K562 (cell line): ENCODE measurements at regions not wholly inside any gene's neighbourhood (a gene's known extent, or its start where the extent isn't known, plus 50 kb on each side); places are given as distances from the start of the nearest gene placed in this dataset.

Experiments
- ASH1L ChIP-seq: fragments of 450-650 bp; IDR thresholded peaks from 2 replicates; pipeline ENCODE4 v1.6.1; 2018; ENCODE audit warnings: borderline replicate concordance, mild to moderate bottlenecking, low read depth; ENCODE audit not compliant: partially characterized antibody
- ATF7 ChIP-seq: fragments of 450-650 bp; IDR thresholded peaks from 2 replicates; pipeline ENCODE4 v1.7.1; 2014; ENCODE audit warnings: mild to moderate bottlenecking, moderate library complexity
- BRF1 ChIP-seq: IDR thresholded peaks from 3 replicates; pipeline ENCODE4 v1.6.1; 2011; ENCODE audit warnings: borderline replicate concordance, mild to moderate bottlenecking; ENCODE audit not compliant: insufficient read length; ENCODE audit errors: extremely low read depth
- DMBX1 ChIP-seq: fragments of 250-450 bp; sonication (Bioruptor Pico); IDR thresholded peaks from 2 replicates; pipeline ENCODE4 v1.8.0; 2022; ENCODE audit warnings: inconsistent platforms, mild to moderate bottlenecking, moderate library complexity, borderline replicate concordance
- EGR1 ChIP-seq: fragments of 450-650 bp; conservative IDR thresholded peaks from 2 replicates; pipeline ENCODE4 v1.6.1; 2017; ENCODE audit warnings: mild to moderate bottlenecking
- HDAC2 ChIP-seq: fragments of 450-650 bp; IDR thresholded peaks from 2 replicates; pipeline ENCODE4 v1.6.1; 2016; ENCODE audit warnings: mild to moderate bottlenecking
- ILK ChIP-seq: fragments of 450-650 bp; IDR thresholded peaks from 2 replicates; pipeline ENCODE4 v1.6.1; 2016; ENCODE audit warnings: missing genetic modification characterization, low read depth, mild to moderate bottlenecking, missing compliant biosample characterization, moderate library complexity, borderline replicate concordance
- KHSRP ChIP-seq: fragments of 450-650 bp; IDR thresholded peaks from 2 replicates; pipeline ENCODE4 v1.6.1; 2017
- MAZ ChIP-seq, 2 experiments: fragments of 450-650 bp in 1 of 2; sonication (generic) in 1 of 2; formaldehyde crosslinking; IDR thresholded peaks in 1 of 2; conservative IDR thresholded peaks in 1 of 2; 2 replicates each; pipeline versions ENCODE4 v1.4.0 to v1.5.0; 2020; ENCODE audit warnings: mild to moderate bottlenecking in 1 of 2, missing genetic modification reagents in 1 of 2
- NR4A1 ChIP-seq, 2 experiments: fragments of 250-450 bp in 1 of 2; fragments of 450-650 bp in 1 of 2; sonication (Bioruptor Pico) in 1 of 2; IDR thresholded peaks; 2 replicates each; pipeline versions ENCODE4 v1.4.0 to v1.6.1; 2016 to 2020; ENCODE audit warnings: mild to moderate bottlenecking in 2 of 2, missing compliant biosample characterization in 1 of 2, missing genetic modification characterization in 1 of 2, moderate library complexity in 1 of 2
- OTX1 ChIP-seq: fragments of 450-650 bp; formaldehyde crosslinking; IDR thresholded peaks from 2 replicates; pipeline ENCODE4 v1.4.0; 2022; ENCODE audit warnings: mild to moderate bottlenecking
- POLR2G ChIP-seq: fragments of 200-400 bp; formaldehyde crosslinking; IDR thresholded peaks from 2 replicates; pipeline ENCODE4 v1.6.1; 2017; ENCODE audit warnings: low read depth, mild to moderate bottlenecking, antibody characterized with exemption, low read length, moderate library complexity
- PRPF4 ChIP-seq: fragments of 200-400 bp; formaldehyde crosslinking; IDR thresholded peaks from one replicate; pipeline ENCODE4 v1.6.1; 2017; ENCODE audit warnings: low read length, low read depth, mild to moderate bottlenecking; ENCODE audit not compliant: insufficient read depth, poor library complexity, severe bottlenecking
- SNIP1 ChIP-seq: fragments of 450-650 bp; IDR thresholded peaks from 2 replicates; pipeline ENCODE4 v1.7.1; 2017; ENCODE audit warnings: low read depth, mild to moderate bottlenecking
- TCF3 ChIP-seq: sonication (generic); formaldehyde crosslinking; IDR thresholded peaks from 2 replicates; pipeline ENCODE4 v1.4.0; 2020; ENCODE audit warnings: mild to moderate bottlenecking, missing genetic modification reagents
- TEAD2 ChIP-seq: fragments of 450-650 bp; IDR thresholded peaks from 2 replicates; pipeline ENCODE4 v1.6.1; 2016; ENCODE audit warnings: missing genetic modification characterization, control low read depth, missing compliant biosample characterization
- TRIM28 ChIP-seq: fragments of 450-650 bp; IDR thresholded peaks from 2 replicates; pipeline ENCODE4 v1.6.1; 2017
- XRCC3 ChIP-seq: fragments of 450-650 bp; IDR thresholded peaks from 2 replicates; pipeline ENCODE4 v1.6.1; 2017; ENCODE audit warnings: mild to moderate bottlenecking, moderate library complexity
- YY1 ChIP-seq, 3 experiments: IDR thresholded peaks; 2 replicates each; pipeline ENCODE4 v1.6.1; 2011; ENCODE audit warnings: low read length in 2 of 3, mild to moderate bottlenecking in 2 of 3, moderate library complexity in 2 of 3, borderline replicate concordance in 1 of 3, control low read depth in 1 of 3, low read depth in 1 of 3; ENCODE audit not compliant: insufficient read depth in 3 of 3, insufficient replicate concordance in 2 of 3, control insufficient read depth in 1 of 3, insufficient read length in 1 of 3; ENCODE audit errors: extremely low read depth in 1 of 3
- ZNF175 ChIP-seq: fragments of 200-800 bp; sonication (Bioruptor generic); IDR thresholded peaks from 2 replicates; pipeline ENCODE4 v1.6.1; 2016; ENCODE audit warnings: low read depth, mild to moderate bottlenecking, missing genetic modification characterization, missing compliant biosample characterization
- ZNF274 ChIP-seq: IDR thresholded peaks from 2 replicates; pipeline ENCODE4 v1.6.1; 2011; ENCODE audit warnings: low read depth, mild to moderate bottlenecking, low read length, moderate library complexity, borderline replicate concordance
- ZNF282 ChIP-seq: sonication (generic); formaldehyde crosslinking; IDR thresholded peaks from 2 replicates; pipeline ENCODE4 v1.8.1; 2023; ENCODE audit warnings: missing genetic modification reagents
- ZNF324 ChIP-seq: fragments of 250-450 bp; sonication (Bioruptor Pico); IDR thresholded peaks from 2 replicates; pipeline ENCODE4 v1.4.0; 2020; ENCODE audit warnings: mild to moderate bottlenecking
- TF ChIP-seq, protein P1 (sequence below): fragments of 450-650 bp; formaldehyde crosslinking; IDR thresholded peaks from 2 replicates; pipeline ENCODE4 v1.4.0; 2020; ENCODE audit warnings: mild to moderate bottlenecking, moderate library complexity

DNA sequence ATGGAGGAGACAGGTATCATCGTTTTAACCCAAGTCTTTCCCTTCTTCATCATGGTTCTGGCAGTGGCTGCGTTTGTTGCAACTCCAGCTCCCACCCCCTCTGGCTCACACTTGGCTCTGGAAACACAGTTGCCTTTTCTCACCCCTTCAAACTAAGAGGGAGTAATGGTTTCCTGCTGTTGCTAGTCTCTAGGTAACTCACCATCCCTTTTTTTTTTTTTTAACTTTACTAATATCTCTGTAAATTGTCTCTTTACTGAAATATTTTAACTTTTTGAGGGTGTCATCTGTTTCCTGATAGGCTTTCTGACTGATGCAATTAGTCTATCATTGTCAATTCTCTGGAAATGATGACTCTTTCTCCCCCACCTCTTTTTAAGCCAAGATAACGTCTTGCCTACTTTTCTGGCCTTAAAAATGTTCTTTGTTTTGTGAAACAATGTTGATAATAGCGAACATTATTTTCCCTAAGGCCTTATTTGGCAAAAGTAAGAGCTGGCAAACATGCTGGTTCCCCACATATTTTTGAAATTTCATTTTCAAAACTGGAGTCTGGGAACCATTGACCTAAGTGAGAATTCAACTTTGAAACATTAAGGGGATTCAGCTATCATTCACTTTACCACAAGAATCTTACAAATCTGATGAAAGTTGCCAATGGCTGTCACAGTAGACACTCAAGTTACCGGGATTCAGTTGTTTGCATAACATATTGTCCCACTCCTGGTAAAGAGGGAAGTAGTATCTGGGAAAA lies 85.3 kb downstream of the LEPR start (continued):
- TF ChIP-seq XRCC3 (no peak), OTX1 (CRISPR knock-in tag) (no peak), ZNF175 (CRISPR knock-in tag) (peak; percentile 75), HDAC2 (no peak), MAZ (CRISPR knock-in tag; conservative IDR thresholded peaks at IDR 0.05 in 1 of 2, IDR thresholded peaks at IDR 0.05 in 1 of 2) (no peak; a peak in 1 of 4 replicates), ASH1L (no peak), PRPF4 (no peak), TRIM28 (no peak), EGR1 (no peak), NR4A1 (CRISPR knock-in tag; IDR thresholded peaks at IDR 0.05) (no peak), NR4A1 (tag; IDR thresholded peaks at IDR 0.05) (0 out of 2 replicates have a peak, but pooled peaks have one; percentile 12), ZNF274 (no peak), ZNF282 (CRISPR knock-in tag) (no peak), BRF1 (no peak), ILK (no peak), SNIP1 (no peak), ATF7 (no peak), YY1 (IDR thresholded peaks at IDR 0.05; ENCODE audit: borderline replicate concordance in 1 of 3, control insufficient read depth in 1 of 3, extremely low read depth in 1 of 3, insufficient read depth in 3 of 3, insufficient read length in 1 of 3, insufficient replicate concordance in 2 of 3, low read depth in 1 of 3, low read length in 2 of 3) (peak in 1 of 3 experiments; percentile 19), DMBX1 (peak; percentile 82), KHSRP (no peak), TEAD2 (tag) (no peak), POLR2G (no peak), TCF3 (CRISPR knock-in tag) (no peak), ZNF324 (CRISPR knock-in tag) (no peak)
- TF ChIP-seq, protein P1, sequence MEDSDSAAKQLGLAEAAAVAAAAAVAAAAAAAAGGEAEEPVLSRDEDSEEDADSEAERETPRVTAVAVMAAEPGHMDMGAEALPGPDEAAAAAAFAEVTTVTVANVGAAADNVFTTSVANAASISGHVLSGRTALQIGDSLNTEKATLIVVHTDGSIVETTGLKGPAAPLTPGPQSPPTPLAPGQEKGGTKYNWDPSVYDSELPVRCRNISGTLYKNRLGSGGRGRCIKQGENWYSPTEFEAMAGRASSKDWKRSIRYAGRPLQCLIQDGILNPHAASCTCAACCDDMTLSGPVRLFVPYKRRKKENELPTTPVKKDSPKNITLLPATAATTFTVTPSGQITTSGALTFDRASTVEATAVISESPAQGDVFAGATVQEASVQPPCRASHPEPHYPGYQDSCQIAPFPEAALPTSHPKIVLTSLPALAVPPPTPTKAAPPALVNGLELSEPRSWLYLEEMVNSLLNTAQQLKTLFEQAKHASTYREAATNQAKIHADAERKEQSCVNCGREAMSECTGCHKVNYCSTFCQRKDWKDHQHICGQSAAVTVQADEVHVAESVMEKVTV (CRISPR knock-in tag) = no peak
